ENCODE measurements at regions not wholly inside any gene's neighbourhood (a gene's known extent, or its start where the extent isn't known, plus 50 kb on each side); places are given as distances from the start of the nearest gene placed in this dataset.
"Not testable (repeated sequence)": the region's sequence is repeated elsewhere in the genome, so short reads cannot be mapped to it uniquely, and the experiment has no call there.

GRCh38 chr12:59318940-59319339, 276.9 kb upstream of the SLC16A7 start:
- TF ChIP-seq CTCF (IDR thresholded peaks at IDR 0.05; ENCODE audit: low read depth, low read length) = no peak
- no peak overlapping the region for H3K4me3 ChIP-seq (ENCODE audit: low read depth, low read length)
- DNase-seq (ENCODE audit: low read depth, low spot score) = no peak
- in situ Hi-C loops (cut with HindIII; ENCODE audit: low sequenced_read_pairs) = no loop called here

- in situ Hi-C loops (cut with HindIII; ENCODE audit: low sequenced_read_pairs) = no loop called here
- no peak for DNase-seq (ENCODE audit: low read depth, low spot score)
- no peak overlapping the region for H3K4me3 ChIP-seq (ENCODE audit: low read depth, low read length)
- TF ChIP-seq CTCF (IDR thresholded peaks at IDR 0.05; ENCODE audit: low read depth, low read length) = no peak
Measured at GRCh38 chr12:59317598-59317997, 278.2 kb upstream of the SLC16A7 start.

DNA sequence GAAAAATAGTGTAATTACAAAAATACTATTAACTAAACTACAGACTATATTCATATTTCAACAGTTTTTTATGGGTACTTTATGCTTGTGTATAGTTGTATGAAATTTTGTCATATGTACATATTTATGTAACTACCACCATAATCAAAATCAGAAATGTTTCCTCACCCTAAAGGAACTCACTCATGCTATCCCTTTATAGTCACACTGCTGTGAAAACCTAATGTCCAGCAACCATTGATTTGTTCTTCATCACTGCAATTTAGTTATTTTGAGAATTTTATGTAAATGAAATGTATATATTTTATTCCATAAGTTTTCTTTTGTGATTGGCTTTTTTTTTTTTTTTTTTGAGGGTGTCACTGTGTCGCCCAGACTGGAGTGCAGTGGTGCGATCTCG, 278.9 kb upstream of the SLC16A7 start:
- H3K4me3 ChIP-seq (ENCODE audit: low read depth, low read length) = no peak overlapping the region
- TF ChIP-seq CTCF (IDR thresholded peaks at IDR 0.05; ENCODE audit: low read depth, low read length) = no peak
- DNase-seq (ENCODE audit: low read depth, low spot score) = no peak
- in situ Hi-C loops (cut with HindIII; ENCODE audit: low sequenced_read_pairs) = no loop called here

GRCh38 chr12:59316354-59316753, 279.5 kb upstream of the SLC16A7 start:
- in situ Hi-C loops (cut with HindIII; ENCODE audit: low sequenced_read_pairs); DNase-seq (ENCODE audit: low read depth, low spot score): not testable (repeated sequence)

DNA sequence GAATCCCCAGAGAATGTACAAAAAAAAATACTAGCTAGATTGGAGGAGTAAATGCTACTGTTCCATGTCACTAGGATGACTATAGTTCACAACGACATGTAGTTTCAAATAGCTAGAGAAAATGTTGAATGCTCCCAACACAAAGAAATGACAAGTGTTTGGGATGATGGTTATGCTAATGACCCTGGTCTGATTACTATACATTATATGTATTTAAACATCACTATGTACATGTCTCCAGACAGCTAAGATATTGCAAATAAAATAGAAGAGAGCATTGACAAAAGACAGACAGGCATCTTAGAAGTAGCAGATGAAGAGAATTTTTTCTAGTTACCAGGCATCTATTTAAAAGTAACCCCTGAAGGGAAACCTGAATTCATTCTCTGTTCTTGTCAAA, 281.6 kb upstream of the SLC16A7 start:
- TF ChIP-seq CTCF (IDR thresholded peaks at IDR 0.05; ENCODE audit: low read depth, low read length) = no peak
- DNase-seq (ENCODE audit: low read depth, low spot score) = no peak
- in situ Hi-C loops (cut with HindIII; ENCODE audit: low sequenced_read_pairs) = no loop called here
- no peak overlapping the region for H3K4me3 ChIP-seq (ENCODE audit: low read depth, low read length)

More at GRCh38 chr12:59316354-59316753, 279.5 kb upstream of the SLC16A7 start:
- not testable (repeated sequence) for H3K4me3 ChIP-seq (ENCODE audit: low read depth, low read length)

DNA sequence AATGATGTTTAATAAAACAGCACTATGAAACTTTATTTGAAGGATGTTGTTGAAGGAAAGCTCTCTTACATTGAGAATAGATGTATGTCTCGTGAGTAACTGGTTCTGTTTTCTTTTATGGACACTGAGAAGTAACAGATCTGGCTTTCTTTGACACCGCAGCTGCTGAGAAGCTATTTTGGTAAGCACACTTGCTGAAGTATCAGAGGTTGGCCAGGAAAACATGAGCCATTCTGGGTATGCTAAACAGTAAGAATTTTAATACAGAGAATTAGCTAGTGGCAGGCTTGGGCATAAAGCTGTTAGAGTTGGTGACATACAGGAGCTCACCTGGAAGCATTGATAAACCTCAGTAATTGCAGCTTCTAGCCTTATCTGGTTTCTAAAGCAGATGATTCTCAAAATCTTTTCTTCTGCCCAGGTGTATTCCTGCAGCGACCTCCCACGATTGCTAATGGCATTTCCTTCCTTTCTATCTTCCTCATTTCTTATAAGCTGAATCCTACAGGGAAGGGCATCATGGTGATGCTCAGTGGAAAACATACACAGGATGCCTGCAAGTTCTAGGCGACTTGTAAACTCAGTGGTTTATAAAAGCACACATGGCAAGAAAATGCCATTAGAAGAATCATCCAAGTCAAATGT, 291.6 kb upstream of the SLC16A7 start:
- DNase-seq (ENCODE audit: low read depth, low spot score) = no peak
- TF ChIP-seq CTCF (IDR thresholded peaks at IDR 0.05; ENCODE audit: low read depth, low read length) = no peak
- H3K4me3 ChIP-seq (ENCODE audit: low read depth, low read length) = no peak overlapping the region
- in situ Hi-C loops (cut with HindIII; ENCODE audit: low sequenced_read_pairs) = no loop called here

DNA sequence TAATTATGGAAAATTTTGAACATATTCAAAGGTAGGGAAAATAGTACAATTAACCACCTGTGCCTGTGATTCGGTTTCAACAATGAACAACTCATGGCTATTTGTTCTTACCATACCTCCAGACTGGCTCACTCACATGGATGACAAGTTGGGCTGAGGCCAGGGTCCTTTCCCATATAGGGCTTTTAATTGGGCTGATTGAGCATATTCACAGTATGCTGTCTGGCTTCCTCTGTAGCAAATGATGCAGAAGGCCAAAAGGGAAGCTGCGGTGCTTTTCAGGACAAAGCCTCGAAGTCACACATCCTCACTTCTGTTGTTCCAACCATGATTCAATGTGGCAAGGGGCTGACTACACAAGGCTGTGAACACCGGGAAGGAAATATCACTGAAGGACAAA, 297.5 kb upstream of the SLC16A7 start:
- H3K4me3 ChIP-seq (ENCODE audit: low read depth, low read length) = no peak overlapping the region
- in situ Hi-C loops (cut with HindIII; ENCODE audit: low sequenced_read_pairs) = no loop called here
- DNase-seq (ENCODE audit: low read depth, low spot score) = no peak
- TF ChIP-seq CTCF (IDR thresholded peaks at IDR 0.05; ENCODE audit: low read depth, low read length) = no peak
